ENCODE measurements at regions not wholly inside any gene's neighbourhood (a gene's known extent, or its start where the extent isn't known, plus 50 kb on each side); places are given as distances from the start of the nearest gene placed in this dataset.

DNA sequence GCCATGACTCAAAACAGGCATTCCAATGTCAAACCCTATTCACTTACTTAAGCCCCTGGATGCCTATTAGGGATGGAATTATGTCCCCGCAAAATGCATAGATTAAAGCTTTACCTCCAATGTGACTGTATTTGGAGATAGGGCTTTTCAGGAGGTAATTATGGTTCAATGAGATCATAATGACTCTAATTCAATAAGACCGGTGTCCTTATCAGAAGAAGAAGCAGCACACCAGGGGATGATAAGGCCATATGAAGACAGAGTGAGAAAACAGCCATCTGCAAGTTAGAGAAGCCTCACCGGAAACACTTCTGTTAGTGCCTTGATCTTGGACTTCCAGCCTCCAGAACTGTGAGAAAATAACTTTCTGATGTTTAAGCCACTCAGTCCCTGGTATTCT is 1131.8 kb upstream of the TMPRSS15 start:
- no peak for TF ChIP-seq ZNF274 (IDR thresholded peaks at IDR 0.05; ENCODE audit: low read depth, low read length)
- TF ChIP-seq YY1 (IDR thresholded peaks at IDR 0.05; ENCODE audit: insufficient read depth, insufficient read length): no peak
- TF ChIP-seq SUZ12 (IDR thresholded peaks at IDR 0.05; ENCODE audit: extremely low read depth, insufficient read depth, insufficient read length): no peak

All from NT2/D1 (cell line).